SK-N-SH treated with all-trans-retinoic acid at 6 μM for 48 hours (cell line): ENCODE measurements at regions not wholly inside any gene's neighbourhood (a gene's known extent, or its start where the extent isn't known, plus 50 kb on each side); places are given as distances from the start of the nearest gene placed in this dataset.

Source experiments
- CSRNP3 ChIP-seq: fragments of 250-450 bp; sonication (Bioruptor Pico); IDR thresholded peaks from 2 replicates; pipeline ENCODE4 v1.5.1; 2021; ENCODE audit warnings: mild to moderate bottlenecking, moderate library complexity
- ESRRG ChIP-seq: fragments of 250-450 bp; sonication (Bioruptor Pico); IDR thresholded peaks from 2 replicates; pipeline ENCODE4 v1.6.1; 2021; ENCODE audit warnings: mild to moderate bottlenecking
- ISL1 ChIP-seq: fragments of 250-450 bp; sonication (Bioruptor Pico); IDR thresholded peaks from 2 replicates; pipeline ENCODE4 v2.1.2; 2022; ENCODE audit warnings: mild to moderate bottlenecking, moderate library complexity
- OSR1 ChIP-seq: fragments of 250-450 bp; sonication (Bioruptor Pico); IDR thresholded peaks from 2 replicates; pipeline ENCODE4 v1.8.0; 2022; ENCODE audit warnings: moderate library complexity, mild to moderate bottlenecking, inconsistent platforms
- PATZ1 ChIP-seq: fragments of 250-450 bp; sonication (Bioruptor Pico); IDR thresholded peaks from 2 replicates; pipeline ENCODE4 v1.8.0; 2020; ENCODE audit warnings: mild to moderate bottlenecking, moderate library complexity, borderline replicate concordance
- SNAI2 ChIP-seq: fragments of 250-450 bp; sonication (Bioruptor Pico); IDR thresholded peaks from 2 replicates; pipeline ENCODE4 v1.5.0; 2020; ENCODE audit warnings: mild to moderate bottlenecking, moderate library complexity
- TCF4 ChIP-seq: fragments of 250-450 bp; sonication (Bioruptor Pico); IDR thresholded peaks from 2 replicates; pipeline ENCODE4 v1.8.0; 2021; ENCODE audit warnings: mild to moderate bottlenecking, moderate library complexity, borderline replicate concordance
- ZC3H10 ChIP-seq: fragments of 250-450 bp; sonication (Bioruptor Pico); IDR thresholded peaks from 2 replicates; pipeline ENCODE4 v1.5.1; 2021; ENCODE audit warnings: mild to moderate bottlenecking, moderate library complexity
- ZFP3 ChIP-seq: fragments of 250-450 bp; sonication (Bioruptor Pico); IDR thresholded peaks from 2 replicates; pipeline ENCODE4 v1.5.0; 2020; ENCODE audit warnings: mild to moderate bottlenecking, moderate library complexity
- ZFP30 ChIP-seq: fragments of 450-650 bp; formaldehyde crosslinking; IDR thresholded peaks from 2 replicates; pipeline ENCODE4 v1.5.0; 2022; ENCODE audit warnings: mild to moderate bottlenecking, moderate library complexity
- ZNF70 ChIP-seq: fragments of 450-650 bp; formaldehyde crosslinking; IDR thresholded peaks from 2 replicates; pipeline ENCODE4 v1.5.0; 2020; ENCODE audit warnings: mild to moderate bottlenecking, moderate library complexity
- ZNF8 ChIP-seq: fragments of 450-650 bp; formaldehyde crosslinking; IDR thresholded peaks from 2 replicates; pipeline ENCODE4 v1.5.0; 2020; ENCODE audit warnings: mild to moderate bottlenecking, moderate library complexity
- TF ChIP-seq, protein P1 (sequence below): fragments of 250-450 bp; sonication (Bioruptor Pico); IDR thresholded peaks from 2 replicates; pipeline ENCODE4 v1.5.1; 2020; ENCODE audit warnings: low read depth, mild to moderate bottlenecking, moderate library complexity

DNA sequence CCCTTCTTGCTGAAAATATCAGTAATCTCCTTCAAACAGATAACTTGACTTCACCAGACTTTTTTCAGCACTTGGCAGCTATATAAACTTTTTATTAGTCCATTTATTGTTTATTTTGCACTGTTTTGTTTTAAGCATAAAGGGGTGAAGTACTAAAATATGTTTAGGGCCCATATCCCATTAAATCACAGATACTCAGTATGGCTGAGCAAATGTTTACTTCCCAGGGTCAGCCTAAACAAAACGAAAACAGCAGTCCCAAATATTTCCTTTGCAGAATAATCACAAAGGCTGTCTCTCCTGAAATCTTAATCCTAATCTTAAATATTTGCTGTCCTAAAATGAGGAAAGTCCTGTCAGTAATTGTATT, 649.6 kb downstream of the TNS3 start:
- TF ChIP-seq OSR1 (no peak), ZNF8 (CRISPR knock-in tag) (no peak), TCF4 (CRISPR knock-in tag) (no peak), ISL1 (no peak), ZFP3 (no peak), SNAI2 (CRISPR knock-in tag) (no peak), ZFP30 (CRISPR knock-in tag) (no peak), ESRRG (CRISPR knock-in tag) (no peak), CSRNP3 (CRISPR knock-in tag) (no peak), ZC3H10 (CRISPR knock-in tag) (no peak), ZNF70 (no peak), PATZ1 (CRISPR knock-in tag) (no peak)
- TF ChIP-seq, protein P1, sequence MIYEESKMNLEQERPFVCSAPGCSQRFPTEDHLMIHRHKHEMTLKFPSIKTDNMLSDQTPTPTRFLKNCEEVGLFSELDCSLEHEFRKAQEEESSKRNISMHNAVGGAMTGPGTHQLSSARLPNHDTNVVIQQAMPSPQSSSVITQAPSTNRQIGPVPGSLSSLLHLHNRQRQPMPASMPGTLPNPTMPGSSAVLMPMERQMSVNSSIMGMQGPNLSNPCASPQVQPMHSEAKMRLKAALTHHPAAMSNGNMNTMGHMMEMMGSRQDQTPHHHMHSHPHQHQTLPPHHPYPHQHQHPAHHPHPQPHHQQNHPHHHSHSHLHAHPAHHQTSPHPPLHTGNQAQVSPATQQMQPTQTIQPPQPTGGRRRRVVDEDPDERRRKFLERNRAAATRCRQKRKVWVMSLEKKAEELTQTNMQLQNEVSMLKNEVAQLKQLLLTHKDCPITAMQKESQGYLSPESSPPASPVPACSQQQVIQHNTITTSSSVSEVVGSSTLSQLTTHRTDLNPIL (CRISPR knock-in tag) = no peak
